ENCODE measurements at regions not wholly inside any gene's neighbourhood (a gene's known extent, or its start where the extent isn't known, plus 50 kb on each side); places are given as distances from the start of the nearest gene placed in this dataset.

- Histone ChIP-seq H3K4me3 (ENCODE audit: low read depth, low read length) (no peak overlapping the region), H3K36me3 (ENCODE audit: control insufficient read depth, insufficient read depth, low read length) (no peaks in the 10 kb centered on the region), H3K27me3 (ENCODE audit: control insufficient read depth, insufficient read depth, low read length) (no peaks in the 10 kb centered on the region)
- no peak for TF ChIP-seq CTCF (IDR thresholded peaks at IDR 0.05; ENCODE audit: insufficient read depth, low read depth, low read length)
- no peak for DNase-seq (ENCODE audit: low read depth)
- ChIA-PET CTCF (no interaction called here), POLR2A (no interaction called here)
Measured at GRCh38 chr14:98949481-98950135, 322.4 kb downstream of the BCL11B start.

- H3K36me3 ChIP-seq (ENCODE audit: control insufficient read depth, insufficient read depth, low read length) = no peaks in the 10 kb centered on the region
- H3K27me3 ChIP-seq (ENCODE audit: control insufficient read depth, insufficient read depth, low read length) = no peaks in the 10 kb centered on the region
- ChIA-PET CTCF (no interaction called here), POLR2A (no interaction called here)
- DNase-seq (ENCODE audit: low read depth) = no peak
- H3K4me3 ChIP-seq (ENCODE audit: low read depth, low read length) = no peak overlapping the region
- no peak for TF ChIP-seq CTCF (IDR thresholded peaks at IDR 0.05; ENCODE audit: insufficient read depth, low read depth, low read length)
Measured at GRCh38 chr14:98950353-98950895, 321.6 kb downstream of the BCL11B start.

- no peak for TF ChIP-seq CTCF (IDR thresholded peaks at IDR 0.05; ENCODE audit: insufficient read depth, low read depth, low read length)
- CTCF ChIA-PET = no interaction called here
- DNase-seq (ENCODE audit: low read depth) = no peak
- no peaks in the 10 kb centered on the region for H3K27me3 ChIP-seq (ENCODE audit: control insufficient read depth, insufficient read depth, low read length)
- POLR2A ChIA-PET = no interaction called here
- H3K4me3 ChIP-seq (ENCODE audit: low read depth, low read length) = no peak overlapping the region
- H3K36me3 ChIP-seq (ENCODE audit: control insufficient read depth, insufficient read depth, low read length) = no peaks in the 10 kb centered on the region
Measured at GRCh38 chr14:98951031-98951430, 321.0 kb downstream of the BCL11B start.

GRCh38 chr14:98951521-98952152 lies 320.4 kb downstream of the BCL11B start:
- POLR2A ChIA-PET = no interaction called here
- TF ChIP-seq CTCF (IDR thresholded peaks at IDR 0.05; ENCODE audit: insufficient read depth, low read depth, low read length) = no peak
- no peak for DNase-seq (ENCODE audit: low read depth)
- Histone ChIP-seq H3K4me3 (ENCODE audit: low read depth, low read length) (no peak overlapping the region), H3K27me3 (ENCODE audit: control insufficient read depth, insufficient read depth, low read length) (no peaks in the 10 kb centered on the region), H3K36me3 (ENCODE audit: control insufficient read depth, insufficient read depth, low read length) (no peaks in the 10 kb centered on the region)
- CTCF ChIA-PET = no interaction called here

GRCh38 chr14:98952593-98953350 lies 319.2 kb downstream of the BCL11B start:
- Histone ChIP-seq H3K36me3 (ENCODE audit: control insufficient read depth, insufficient read depth, low read length) (no peaks in the 10 kb centered on the region), H3K27me3 (ENCODE audit: control insufficient read depth, insufficient read depth, low read length) (no peaks in the 10 kb centered on the region), H3K4me3 (ENCODE audit: low read depth, low read length) (no peak overlapping the region)
- DNase-seq (ENCODE audit: low read depth) = no peak
- TF ChIP-seq CTCF (IDR thresholded peaks at IDR 0.05; ENCODE audit: insufficient read depth, low read depth, low read length) = no peak
- ChIA-PET POLR2A (no interaction called here), CTCF (no interaction called here)
